LHCN-M2 (cell line): ENCODE measurements at regions not wholly inside any gene's neighbourhood (a gene's known extent, or its start where the extent isn't known, plus 50 kb on each side); places are given as distances from the start of the nearest gene placed in this dataset.

ENCODE experiments used
- DNase-seq: peaks from one replicate; pipeline ENCODE4 v3.0.0-alpha.2; 2012; ENCODE audit warnings: low read depth

GRCh38 chr7:25549271-25549921 is 321.1 kb upstream of the NPVF start:
- no peak for DNase-seq

GRCh38 chr7:25550149-25550548 is 321.9 kb upstream of the NPVF start:
- DNase-seq = no peak

GRCh38 chr7:25552998-25553397 is 324.7 kb upstream of the NPVF start:
- DNase-seq = no peak

GRCh38 chr7:25553580-25554291 is 325.4 kb upstream of the NPVF start:
- DNase-seq = no peak

GRCh38 chr7:25557379-25557917 is 329.2 kb upstream of the NPVF start:
- DNase-seq = no peak

GRCh38 chr7:25557930-25558329 is 329.6 kb upstream of the NPVF start:
- no peak for DNase-seq

GRCh38 chr7:25558605-25559004 is 330.3 kb upstream of the NPVF start:
- DNase-seq = no peak

GRCh38 chr7:25559581-25560367 is 331.5 kb upstream of the NPVF start:
- no peak for DNase-seq

GRCh38 chr7:25562673-25563182 is 334.4 kb upstream of the NPVF start:
- no peak for DNase-seq

- no peak for DNase-seq
Measured at GRCh38 chr7:25565002-25565401, 336.7 kb upstream of the NPVF start.

GRCh38 chr7:25565949-25566348 is 337.7 kb upstream of the NPVF start:
- DNase-seq = peak; percentile 64

GRCh38 chr7:25567430-25567829 is 339.1 kb upstream of the NPVF start:
- no peak for DNase-seq

- DNase-seq = no peak
Measured at GRCh38 chr7:25569765-25570164, 341.5 kb upstream of the NPVF start.

- no peak for DNase-seq
Measured at GRCh38 chr7:25572423-25572822, 344.1 kb upstream of the NPVF start.

GRCh38 chr7:25574828-25575227 is 346.5 kb upstream of the NPVF start:
- no peak for DNase-seq

- DNase-seq = no peak
Measured at GRCh38 chr7:25575634-25576033, 347.3 kb upstream of the NPVF start.

- DNase-seq = no peak
Measured at GRCh38 chr7:25578991-25579777, 350.9 kb upstream of the NPVF start.

- DNase-seq = no peak
Measured at GRCh38 chr7:25579778-25580075, 351.4 kb upstream of the NPVF start.

- DNase-seq = no peak
Measured at GRCh38 chr7:25580141-25580540, 351.9 kb upstream of the NPVF start.

GRCh38 chr7:25583621-25584020 is 355.3 kb upstream of the NPVF start:
- no peak for DNase-seq

- DNase-seq = no peak
Measured at GRCh38 chr7:25584112-25584938, 356.0 kb upstream of the NPVF start.
